ENCODE measurements at regions not wholly inside any gene's neighbourhood (a gene's known extent, or its start where the extent isn't known, plus 50 kb on each side); places are given as distances from the start of the nearest gene placed in this dataset.

DNA sequence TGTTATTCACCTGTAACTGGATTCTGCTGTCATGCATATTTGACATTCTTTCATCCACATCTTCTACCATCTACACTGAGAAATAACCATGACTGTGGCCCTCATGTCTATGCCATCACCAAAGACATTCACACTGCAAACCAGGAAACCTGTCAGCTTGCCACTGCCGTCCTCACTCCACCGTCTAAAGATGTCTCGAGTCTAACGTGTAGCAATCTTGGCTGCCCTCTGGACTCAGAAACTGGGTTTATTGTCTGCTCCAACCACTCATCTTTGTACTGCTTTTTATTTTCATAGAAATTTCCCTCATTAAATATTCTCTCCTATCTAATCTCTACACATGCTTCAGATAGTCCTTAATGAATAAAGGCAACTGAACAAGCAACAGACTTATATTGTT lies 57.1 kb downstream of the CRYGS start:
- TF ChIP-seq CTCF (IDR thresholded peaks at IDR 0.05 in 8 of 11, conservative IDR thresholded peaks at IDR 0.05 in 3 of 11): no peak
- TF ChIP-seq POLR2A (IDR thresholded peaks at IDR 0.05): no peak
